Mucosa of descending colon (tissue), 3 donors: ENCODE measurements at regions not wholly inside any gene's neighbourhood (a gene's known extent, or its start where the extent isn't known, plus 50 kb on each side); places are given as distances from the start of the nearest gene placed in this dataset.

Experiments
- ATAC-seq: fragments of 200-7000 bp; cut with Tn5 transposase; one replicate; pipeline ENCODE4 v1.9.1; 2020; ENCODE audit warnings: mild to moderate bottlenecking, moderate library complexity
- DNase-seq, 3 donors: peaks; one replicate each; pipeline ENCODE4 v3.0.0-alpha.2; 2020
- H3K36me3 ChIP-seq: fragments of 200-600 bp; one replicate; pipeline ENCODE4 v1.8.0; 2021; ENCODE audit warnings: low read depth, mild to moderate bottlenecking
- H3K4me1 ChIP-seq: fragments of 200-600 bp; one replicate; pipeline ENCODE4 v1.8.0; 2021; ENCODE audit warnings: low read depth, mild to moderate bottlenecking
- H3K4me3 ChIP-seq: fragments of 200-600 bp; one replicate; pipeline ENCODE4 v1.8.0; 2021; ENCODE audit warnings: mild to moderate bottlenecking
- H3K9me3 ChIP-seq: fragments of 200-600 bp; one replicate; pipeline ENCODE4 v1.8.0; 2021; ENCODE audit warnings: mild to moderate bottlenecking
- intact Hi-C, 2 donors: fragments of 100-400 bp; cut with DNase I in 1 of 2; cut with micrococcal nuclease in 1 of 2; formaldehyde crosslinking; loops; one replicate each; pipeline versions ENCODE4 v1.11.0 to v1.11.1; 2022; cut with DNase I, micrococcal nuclease
- TF ChIP-seq, protein P1 (sequence below): fragments of 200-600 bp; IDR thresholded peaks from one replicate; pipeline ENCODE4 v1.8.0; 2022; ENCODE audit warnings: antibody characterized with exemption, mild to moderate bottlenecking
- donor health status: DM: no; HTN: no; CAD: no; lungs with moderate emphysema.
- donor health status: DM: no; HTN: no; CAD: no.
- donor health status: DM: no; HTN: yes; CAD: no.

DNA sequence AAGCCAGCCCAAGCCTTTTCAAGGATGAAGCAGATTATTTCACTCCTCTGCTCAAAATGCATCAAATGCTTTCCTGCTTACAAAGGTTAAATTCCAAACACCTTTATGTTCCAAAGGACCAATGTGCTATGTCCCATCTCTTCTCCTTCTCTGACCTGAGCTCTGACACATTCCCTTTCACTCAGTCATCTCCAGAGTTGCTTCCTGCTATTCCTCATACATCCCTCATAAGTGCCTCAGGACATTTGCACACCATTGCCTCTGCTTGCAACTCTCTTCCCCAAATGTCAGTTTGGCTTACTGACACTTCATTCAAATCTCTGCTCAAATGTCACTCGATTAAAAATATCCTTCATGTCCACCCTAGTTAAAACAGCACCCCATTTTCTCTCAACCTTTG lies 53.3 kb upstream of the BMAL1 start:
- no peak for ATAC-seq
- intact Hi-C loops: no loop called here

DNA sequence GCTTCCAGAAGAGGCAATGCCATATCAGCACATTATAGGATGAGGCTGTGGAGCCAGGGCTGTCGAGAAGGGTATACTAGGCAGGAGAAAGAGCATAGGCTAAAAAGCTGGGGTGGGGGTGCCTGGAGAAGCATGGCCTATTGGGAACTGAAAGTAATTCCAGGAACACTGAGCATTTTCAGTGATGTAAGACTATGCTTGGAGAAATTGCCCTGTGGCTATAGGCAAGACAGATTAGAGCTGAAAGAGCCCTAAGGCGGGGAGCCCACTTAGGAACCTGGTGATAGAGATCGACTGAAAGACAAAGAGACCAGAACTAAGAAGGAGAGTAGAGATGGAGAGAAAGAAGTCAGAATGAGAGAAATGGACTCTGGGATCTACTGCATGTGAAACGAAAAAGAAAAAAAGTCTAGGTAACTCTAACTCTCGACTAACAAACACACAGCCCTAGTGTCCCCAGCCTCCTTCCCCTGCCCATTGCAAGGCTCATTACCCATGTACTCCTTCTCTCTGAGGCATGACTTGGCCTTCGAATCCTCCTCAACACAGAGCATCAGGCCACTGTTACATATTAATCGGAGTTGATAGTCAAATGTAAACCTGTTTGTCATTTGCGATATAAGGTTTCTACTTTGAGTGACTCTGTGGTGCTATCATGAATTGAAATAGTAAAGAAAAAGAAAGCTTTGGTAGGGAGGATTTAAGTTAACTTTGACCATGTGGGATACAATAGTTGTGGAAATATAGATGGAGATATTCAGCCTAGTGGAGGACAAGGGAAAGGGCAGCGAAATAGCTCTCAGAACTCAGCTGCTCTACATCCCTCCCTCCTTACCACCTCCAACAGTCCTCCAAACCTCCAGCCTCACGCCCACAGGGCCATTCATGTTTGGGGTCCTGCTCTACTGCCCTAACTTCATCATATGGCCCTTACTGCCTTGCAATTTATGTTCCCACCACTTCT lies 52.3 kb upstream of the BMAL1 start:
- DNase-seq (no peak), ATAC-seq (no peak)
- no peak overlapping the region for H3K4me3 ChIP-seq
- TF ChIP-seq, protein P1, sequence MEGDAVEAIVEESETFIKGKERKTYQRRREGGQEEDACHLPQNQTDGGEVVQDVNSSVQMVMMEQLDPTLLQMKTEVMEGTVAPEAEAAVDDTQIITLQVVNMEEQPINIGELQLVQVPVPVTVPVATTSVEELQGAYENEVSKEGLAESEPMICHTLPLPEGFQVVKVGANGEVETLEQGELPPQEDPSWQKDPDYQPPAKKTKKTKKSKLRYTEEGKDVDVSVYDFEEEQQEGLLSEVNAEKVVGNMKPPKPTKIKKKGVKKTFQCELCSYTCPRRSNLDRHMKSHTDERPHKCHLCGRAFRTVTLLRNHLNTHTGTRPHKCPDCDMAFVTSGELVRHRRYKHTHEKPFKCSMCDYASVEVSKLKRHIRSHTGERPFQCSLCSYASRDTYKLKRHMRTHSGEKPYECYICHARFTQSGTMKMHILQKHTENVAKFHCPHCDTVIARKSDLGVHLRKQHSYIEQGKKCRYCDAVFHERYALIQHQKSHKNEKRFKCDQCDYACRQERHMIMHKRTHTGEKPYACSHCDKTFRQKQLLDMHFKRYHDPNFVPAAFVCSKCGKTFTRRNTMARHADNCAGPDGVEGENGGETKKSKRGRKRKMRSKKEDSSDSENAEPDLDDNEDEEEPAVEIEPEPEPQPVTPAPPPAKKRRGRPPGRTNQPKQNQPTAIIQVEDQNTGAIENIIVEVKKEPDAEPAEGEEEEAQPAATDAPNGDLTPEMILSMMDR: no peak
- intact Hi-C loops: no loop called here
- no peaks in the 10 kb centered on the region for H3K36me3 ChIP-seq
- H3K9me3 ChIP-seq: no peaks in the 10 kb centered on the region
- no peaks in the 10 kb centered on the region for H3K4me1 ChIP-seq

More for the DNA sequence above, 53.3 kb upstream of the BMAL1 start:
- no peaks in the 10 kb centered on the region for H3K4me1 ChIP-seq
- no peaks in the 10 kb centered on the region for H3K36me3 ChIP-seq
- no peak for DNase-seq
- H3K4me3 ChIP-seq: no peak overlapping the region
- H3K9me3 ChIP-seq: no peaks in the 10 kb centered on the region
- TF ChIP-seq, protein P1: no peak

DNA sequence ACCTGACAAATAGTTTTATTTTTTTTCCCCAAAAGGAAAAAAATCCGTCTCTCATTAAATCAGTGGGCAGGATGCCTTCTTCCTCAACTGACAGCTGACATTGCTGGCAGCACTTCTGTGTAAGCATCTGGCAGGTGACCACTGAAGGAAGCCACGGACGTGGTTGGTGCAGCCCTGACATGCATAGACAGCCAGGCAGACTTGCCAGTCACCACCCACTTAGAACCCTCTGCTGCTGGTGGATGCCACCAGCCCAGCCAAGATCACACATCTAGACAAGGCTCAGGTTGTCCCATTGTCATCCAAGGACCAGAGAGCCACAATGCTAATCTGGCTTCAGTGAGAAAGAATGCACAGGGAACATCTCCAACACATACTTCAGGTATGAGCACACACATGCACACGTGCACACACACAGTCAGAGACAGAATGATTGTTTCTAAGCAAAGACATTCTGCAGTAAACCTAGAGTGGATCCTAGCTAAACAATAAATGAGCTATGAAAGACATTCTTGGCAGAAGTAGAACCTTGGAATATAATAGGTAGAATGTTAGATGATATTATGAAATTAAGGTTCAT lies 49.8 kb upstream of the BMAL1 start:
- Histone ChIP-seq H3K9me3 (no peaks in the 10 kb centered on the region), H3K4me1 (no peaks in the 10 kb centered on the region), H3K4me3 (no peak overlapping the region), H3K36me3 (no peaks in the 10 kb centered on the region)
- intact Hi-C loops: no loop called here
- TF ChIP-seq, protein P1: no peak
- ATAC-seq (no peak), DNase-seq (no peak)
